ENCODE measurements at regions not wholly inside any gene's neighbourhood (a gene's known extent, or its start where the extent isn't known, plus 50 kb on each side); places are given as distances from the start of the nearest gene placed in this dataset.
"Not testable (repeated sequence)": the region's sequence is repeated elsewhere in the genome, so short reads cannot be mapped to it uniquely, and the experiment has no call there.

- H3K9me3 ChIP-seq, result no peaks in the 10 kb centered on the region
- intact Hi-C loops (cut with DNase I, micrococcal nuclease), result no loop called here
- H3K4me1 ChIP-seq (ENCODE audit: low read depth), result no peaks in the 10 kb centered on the region
- DNase-seq (no peak), ATAC-seq (no peak)
- no peak overlapping the region for H3K4me3 ChIP-seq
- no peaks in the 10 kb centered on the region for H3K36me3 ChIP-seq (ENCODE audit: low read depth)
- no peak for TF ChIP-seq CTCF (IDR thresholded peaks at IDR 0.05)
These were observed 82.8 kb upstream of the HMGXB4 start for GRCh38 chr22:35174401-35175038.

- Histone ChIP-seq H3K9me3 (no peaks in the 10 kb centered on the region), H3K4me3 (no peak overlapping the region), H3K4me1 (ENCODE audit: low read depth) (no peaks in the 10 kb centered on the region), H3K36me3 (ENCODE audit: low read depth) (no peaks in the 10 kb centered on the region)
- no peak for TF ChIP-seq CTCF (IDR thresholded peaks at IDR 0.05)
- ATAC-seq, result no peak
- no peak for DNase-seq
- intact Hi-C loops (cut with DNase I, micrococcal nuclease), result no loop called here
These were observed 81.9 kb upstream of the HMGXB4 start for GRCh38 chr22:35175392-35175791.

GRCh38 chr22:35177811-35178210 is 79.5 kb upstream of the HMGXB4 start:
- TF ChIP-seq CTCF (IDR thresholded peaks at IDR 0.05), result no peak
- DNase-seq, result no peak
- H3K9me3 ChIP-seq, result no peaks in the 10 kb centered on the region
- no peak for ATAC-seq
- no peaks in the 10 kb centered on the region for H3K4me1 ChIP-seq (ENCODE audit: low read depth)
- intact Hi-C loops (cut with DNase I, micrococcal nuclease), result no loop called here
- no peak overlapping the region for H3K4me3 ChIP-seq
- H3K36me3 ChIP-seq (ENCODE audit: low read depth), result no peaks in the 10 kb centered on the region

- no peak for ATAC-seq
- intact Hi-C loops (cut with DNase I, micrococcal nuclease), result no loop called here
- no peak for TF ChIP-seq CTCF (IDR thresholded peaks at IDR 0.05)
- no peak for DNase-seq
- H3K36me3 ChIP-seq (ENCODE audit: low read depth), result no peaks in the 10 kb centered on the region
- no peaks in the 10 kb centered on the region for H3K9me3 ChIP-seq
- no peaks in the 10 kb centered on the region for H3K4me1 ChIP-seq (ENCODE audit: low read depth)
- H3K4me3 ChIP-seq, result no peak overlapping the region
These were observed 78.8 kb upstream of the HMGXB4 start for GRCh38 chr22:35178446-35178845.

GRCh38 chr22:35183917-35184316 is 73.4 kb upstream of the HMGXB4 start:
- no peak for TF ChIP-seq CTCF (IDR thresholded peaks at IDR 0.05)
- Histone ChIP-seq H3K4me1 (ENCODE audit: low read depth) (no peaks in the 10 kb centered on the region), H3K9me3 (peaks cover 5% of the 10 kb centered on the region), H3K36me3 (ENCODE audit: low read depth) (no peaks in the 10 kb centered on the region), H3K4me3 (no peak overlapping the region)
- ATAC-seq (no peak), DNase-seq (no peak)
- intact Hi-C loops (cut with DNase I, micrococcal nuclease), result no loop called here

- Histone ChIP-seq H3K36me3 (ENCODE audit: low read depth) (no peaks in the 10 kb centered on the region), H3K4me1 (ENCODE audit: low read depth) (no peaks in the 10 kb centered on the region), H3K9me3 (peaks cover 15% of the 10 kb centered on the region), H3K4me3 (no peak overlapping the region)
- DNase-seq, result no peak
- no peak for TF ChIP-seq CTCF (IDR thresholded peaks at IDR 0.05)
- intact Hi-C loops (cut with DNase I, micrococcal nuclease), result no loop called here
- ATAC-seq, result no peak
These were observed 70.8 kb upstream of the HMGXB4 start for GRCh38 chr22:35186492-35186891.

GRCh38 chr22:35188930-35189329 is 68.4 kb upstream of the HMGXB4 start:
- H3K36me3 ChIP-seq (ENCODE audit: low read depth); H3K4me3 ChIP-seq; H3K4me1 ChIP-seq (ENCODE audit: low read depth); intact Hi-C loops (cut with DNase I, micrococcal nuclease); ATAC-seq; DNase-seq: not testable (repeated sequence)
- peaks cover 15% of the 10 kb centered on the region for H3K9me3 ChIP-seq

Measured in mucosa of descending colon (tissue), 3 donors.